OCI-LY7 (cell line): ENCODE measurements at regions not wholly inside any gene's neighbourhood (a gene's known extent, or its start where the extent isn't known, plus 50 kb on each side); places are given as distances from the start of the nearest gene placed in this dataset.
"Not testable (repeated sequence)": the region's sequence is repeated elsewhere in the genome, so short reads cannot be mapped to it uniquely, and the experiment has no call there.

Experiments used
- BruUV-seq: library from RNA; stranded (reverse); fragments of 400-500 nt; replicated peaks from 2 replicates; lab custom pipeline; 2021; lab: Mats Ljungman, UMichigan
- CTCF ChIA-PET: fragments of 300-600 bp; sonication (Branson Sonifier 250); formaldehyde crosslinking; loops from one replicate; lab custom pipeline; 2022; ENCODE audit warnings: antibody characterized with exemption; ENCODE audit not compliant: unreplicated experiment; lab: Charles Lee
- POLR2A ChIA-PET: fragments of 300-600 bp; sonication (Branson Sonifier 250); formaldehyde crosslinking; loops from one replicate; lab custom pipeline; 2022; ENCODE audit warnings: antibody characterized with exemption; lab: Charles Lee
- DNase-seq: peaks from one replicate; pipeline ENCODE4 v3.0.0-alpha.2; 2015; ENCODE audit warnings: low spot score
- H2AFZ ChIP-seq: fragments of 200-600 bp; sonication (generic), shearing (Covaris generic); 2 replicates; pipeline ENCODE4 v1.6.1; 2014; ENCODE audit warnings: mild to moderate bottlenecking, antibody characterized with exemption, low read length, moderate library complexity
- H3K27ac ChIP-seq: fragments of 200-600 bp; sonication (generic); 2 replicates; pipeline ENCODE4 v1.5.1; 2014; ENCODE audit warnings: mixed run types, low read depth, mild to moderate bottlenecking, moderate library complexity, low read length, inconsistent platforms; ENCODE audit not compliant: poor library complexity, severe bottlenecking
- H3K36me3 ChIP-seq: fragments of 200-600 bp; sonication (generic); 2 replicates; pipeline ENCODE4 v1.6.1; 2014; ENCODE audit warnings: mild to moderate bottlenecking, antibody characterized with exemption, low read length, moderate library complexity, mixed read lengths; ENCODE audit not compliant: insufficient read depth
- H3K4me1 ChIP-seq: fragments of 200-600 bp; sonication (generic); 2 replicates; pipeline ENCODE4 v1.5.1; 2014; ENCODE audit warnings: mild to moderate bottlenecking, low read length; ENCODE audit not compliant: insufficient read depth, poor library complexity, severe bottlenecking
- H3K4me2 ChIP-seq: fragments of 200-600 bp; sonication (generic); 2 replicates; pipeline ENCODE4 v1.6.1; 2014; ENCODE audit warnings: mild to moderate bottlenecking, low read length
- H3K4me3 ChIP-seq: fragments of 200-600 bp; sonication (generic); 2 replicates; pipeline ENCODE4 v1.5.1; 2014; ENCODE audit warnings: mild to moderate bottlenecking, low read depth, low read length; ENCODE audit not compliant: poor library complexity, severe bottlenecking
- H3K79me2 ChIP-seq: fragments of 200-600 bp; sonication (generic); 2 replicates; pipeline ENCODE4 v1.6.1; 2016; ENCODE audit warnings: low read depth, mild to moderate bottlenecking, low read length, moderate library complexity, mixed read lengths; ENCODE audit not compliant: insufficient read depth
- H3K9me2 ChIP-seq: fragments of 200-600 bp; sonication (generic); 2 replicates; pipeline ENCODE4 v1.6.1; 2016; ENCODE audit warnings: mild to moderate bottlenecking, low read length, mixed read lengths; ENCODE audit not compliant: insufficient read depth
- H3K9me3 ChIP-seq: fragments of 200-600 bp; sonication (generic); 2 replicates; pipeline ENCODE4 v1.6.1; 2014; ENCODE audit warnings: mild to moderate bottlenecking, mixed run types, low read length, mixed read lengths
- H4K20me1 ChIP-seq: fragments of 200-600 bp; sonication (generic); 2 replicates; pipeline ENCODE4 v1.6.1; 2014; ENCODE audit warnings: mild to moderate bottlenecking, antibody characterized with exemption, low read length, moderate library complexity, mixed read lengths; ENCODE audit not compliant: insufficient read depth
- CTCF ChIP-seq: fragments of 200-600 bp; sonication (generic); conservative IDR thresholded peaks from 2 replicates; pipeline ENCODE4 v1.5.1; 2014; ENCODE audit warnings: mild to moderate bottlenecking, antibody characterized with exemption, low read length, moderate library complexity, mixed read lengths
- EZH2phosphoT487 ChIP-seq: fragments of 200-600 bp; sonication (generic); IDR thresholded peaks from 2 replicates; pipeline ENCODE4 v1.6.1; 2018; ENCODE audit warnings: low read depth, borderline replicate concordance, mild to moderate bottlenecking, mixed run types, antibody characterized with exemption, low read length, moderate library complexity, mixed read lengths
- intact Hi-C: fragments of 100-400 bp; cut with micrococcal nuclease; formaldehyde crosslinking; loops from one replicate; pipeline ENCODE4 v1.10.0; 2022; ENCODE audit not compliant: unreplicated experiment

DNA sequence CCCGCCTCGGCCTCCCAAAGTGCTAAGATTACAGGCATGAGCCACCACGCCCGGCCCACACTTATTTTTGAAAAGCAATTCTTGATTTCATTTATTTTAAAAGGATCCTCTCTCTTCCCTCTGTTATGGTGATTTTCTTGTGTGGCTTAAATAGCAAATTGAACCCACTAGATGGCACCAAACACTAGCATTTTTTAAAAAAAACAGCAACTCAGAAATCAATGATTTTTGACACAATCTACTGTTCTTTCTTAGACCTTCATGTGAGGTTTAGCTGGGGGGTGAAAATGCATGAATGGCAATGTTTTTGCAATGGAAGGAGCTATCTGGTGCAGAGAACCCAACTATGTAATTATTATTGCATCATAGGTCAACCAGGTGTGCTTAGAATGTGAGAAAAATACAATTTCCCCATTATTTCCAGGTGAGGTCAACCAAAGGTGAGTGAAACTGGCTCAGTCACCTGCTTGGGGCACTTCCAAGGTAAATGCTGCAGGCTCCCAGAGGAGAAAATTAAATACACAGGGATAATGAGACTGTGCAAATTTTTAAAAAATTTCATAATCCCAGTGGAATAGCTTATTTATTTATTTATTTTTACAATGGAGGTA, 226.7 kb upstream of the PRKX start:
- Histone ChIP-seq H3K4me3 (no peak overlapping the region), H3K4me1 (no peaks in the 10 kb centered on the region), H3K9me3 (no peaks in the 10 kb centered on the region), H3K79me2 (no peaks in the 10 kb centered on the region), H4K20me1 (no peaks in the 10 kb centered on the region), H3K9me2 (no peaks in the 10 kb centered on the region), H3K27ac (no peak overlapping the region), H3K4me2 (no peak overlapping the region), H3K36me3 (no peaks in the 10 kb centered on the region), H2AFZ (no peak overlapping the region)
- peak; percentile 21 for DNase-seq
- BruUV-seq, result no TSS peak
- TF ChIP-seq CTCF, result peak; percentile 69
- TF ChIP-seq EZH2phosphoT487, result no peak
- ChIA-PET CTCF (no interaction called here), POLR2A (interaction anchor here (0.6 kb wide), 1 partner anchor 482 kb away, joined by 3 read pairs; no protein-coding TSS in a partner anchor)
- intact Hi-C loops, result no loop called here

DNA sequence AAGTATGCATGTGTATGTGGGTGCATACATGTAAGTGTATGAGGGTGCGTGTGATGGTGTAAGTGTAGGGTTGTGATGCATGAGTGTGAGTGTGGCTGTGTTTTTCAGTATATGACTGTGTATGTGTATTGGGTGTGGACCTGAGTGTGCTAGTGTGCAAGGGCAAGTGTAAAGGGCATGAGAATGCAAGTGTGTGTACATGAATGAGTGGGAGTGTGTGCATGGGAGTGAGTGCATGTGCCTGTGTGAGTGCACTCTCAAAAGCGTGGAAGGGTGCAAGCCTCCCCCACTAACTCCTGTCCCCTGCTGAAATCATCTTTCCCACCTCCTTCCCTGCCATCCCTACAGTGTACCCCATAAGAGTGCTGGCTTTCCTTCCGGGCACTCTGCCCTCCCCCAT, 225.1 kb upstream of the PRKX start:
- no peak for DNase-seq
- intact Hi-C loops, result no loop called here
- Histone ChIP-seq H3K4me1 (no peaks in the 10 kb centered on the region), H4K20me1 (no peaks in the 10 kb centered on the region), H3K27ac (no peak overlapping the region), H3K36me3 (no peaks in the 10 kb centered on the region), H3K4me2 (no peak overlapping the region), H3K9me2 (no peaks in the 10 kb centered on the region), H3K79me2 (no peaks in the 10 kb centered on the region), H2AFZ (no peak overlapping the region), H3K9me3 (no peaks in the 10 kb centered on the region), H3K4me3 (no peak overlapping the region)
- no peak for TF ChIP-seq EZH2phosphoT487
- TF ChIP-seq CTCF, result no peak
- CTCF ChIA-PET, result no interaction called here
- no TSS peak for BruUV-seq
- POLR2A ChIA-PET, result no interaction called here

GRCh38 chrX:3935196-3935595, 221.7 kb upstream of the PRKX start:
- H3K4me1 ChIP-seq, H3K4me3 ChIP-seq, BruUV-seq, intact Hi-C loops, DNase-seq, H2AFZ ChIP-seq, CTCF ChIA-PET, H4K20me1 ChIP-seq, POLR2A ChIA-PET, H3K9me2 ChIP-seq, H3K79me2 ChIP-seq, H3K9me3 ChIP-seq, H3K27ac ChIP-seq, H3K4me2 ChIP-seq, H3K36me3 ChIP-seq: not testable (repeated sequence)

DNA sequence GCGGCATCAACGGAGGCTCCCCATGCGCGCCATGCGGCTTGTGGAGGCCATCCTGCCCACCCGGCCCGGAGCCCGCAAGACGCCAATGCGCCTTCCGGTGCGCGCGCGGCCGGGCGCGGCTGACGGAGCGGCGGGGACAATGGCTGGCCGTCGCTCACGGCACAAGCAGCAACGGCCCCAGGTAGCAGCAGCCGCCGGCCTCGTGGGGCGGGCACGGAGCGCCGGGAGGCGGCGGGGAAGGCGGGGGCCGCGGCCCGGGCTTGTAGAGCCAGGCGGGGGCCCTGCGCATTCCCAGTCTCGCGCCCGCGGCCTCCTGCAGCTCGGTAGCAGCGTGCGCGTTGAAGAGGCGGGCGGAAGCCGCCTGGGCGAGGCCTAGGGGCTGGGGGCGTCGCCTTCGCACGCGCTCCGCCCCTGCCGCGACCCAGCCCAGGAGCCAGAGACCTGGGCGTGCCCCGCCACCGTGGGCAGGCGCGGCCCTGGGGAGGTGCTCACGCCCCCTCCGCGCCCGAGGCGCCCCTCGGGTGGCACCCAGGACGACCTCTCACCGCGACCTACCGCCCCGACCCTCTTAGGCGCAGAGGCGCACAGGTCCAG, 207.1 kb upstream of the PRKX start:
- H3K9me2 ChIP-seq, H3K4me2 ChIP-seq, H3K4me1 ChIP-seq, H4K20me1 ChIP-seq, CTCF ChIA-PET, H3K36me3 ChIP-seq, H3K27ac ChIP-seq, H3K79me2 ChIP-seq, H3K4me3 ChIP-seq, H2AFZ ChIP-seq, BruUV-seq, POLR2A ChIA-PET, DNase-seq, intact Hi-C loops, H3K9me3 ChIP-seq: not testable (repeated sequence)

DNA sequence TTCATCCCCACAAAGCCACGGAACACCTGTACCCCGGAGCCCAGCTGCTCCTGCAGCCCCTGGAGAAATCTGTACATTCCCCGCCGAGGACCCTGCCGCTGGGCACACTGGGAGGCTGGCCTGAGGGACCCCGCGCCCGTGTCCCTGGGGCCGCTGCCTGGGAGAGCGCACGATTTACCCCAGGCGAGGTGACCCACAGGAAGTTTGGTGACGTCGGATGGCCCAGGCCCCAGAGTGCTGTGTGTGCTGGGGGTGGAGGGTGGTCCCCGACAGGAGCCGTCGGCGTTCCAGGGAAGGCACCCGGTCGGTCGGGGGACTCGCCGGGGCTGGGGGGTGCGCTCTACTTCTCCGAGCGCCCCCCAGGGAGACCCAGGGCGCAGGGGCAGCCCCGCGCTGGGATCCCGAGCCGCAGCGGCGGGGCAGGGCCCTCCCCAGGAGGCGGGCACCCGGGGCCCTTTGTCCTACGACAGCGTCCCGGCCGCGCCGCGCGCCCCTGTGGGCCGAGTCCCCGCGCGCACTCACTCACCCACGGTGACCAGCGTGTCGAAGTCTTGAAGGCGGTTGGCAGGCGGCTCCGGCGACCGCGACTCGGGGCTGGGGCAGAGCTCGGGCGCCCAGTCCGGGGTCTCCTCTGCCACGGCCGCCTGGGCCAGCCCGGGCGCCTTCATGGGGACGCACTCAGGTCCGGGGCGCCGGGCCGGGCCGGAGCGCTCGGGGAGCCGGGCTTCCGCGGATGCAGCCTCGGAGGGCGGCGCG, 206.4 kb upstream of the PRKX start:
- H3K4me3 ChIP-seq, H3K9me2 ChIP-seq, DNase-seq, H3K79me2 ChIP-seq, BruUV-seq, H3K4me2 ChIP-seq, H3K9me3 ChIP-seq, H4K20me1 ChIP-seq, CTCF ChIA-PET, H3K36me3 ChIP-seq, intact Hi-C loops, POLR2A ChIA-PET, H2AFZ ChIP-seq, H3K4me1 ChIP-seq, H3K27ac ChIP-seq: not testable (repeated sequence)
